AG20443 (cell line): ENCODE measurements at regions not wholly inside any gene's neighbourhood (a gene's known extent, or its start where the extent isn't known, plus 50 kb on each side); places are given as distances from the start of the nearest gene placed in this dataset.

Experiments used
- DNase-seq: peaks from one replicate; pipeline ENCODE4 v3.0.0; 2012; ENCODE audit warnings: low spot score, mixed read lengths

DNA sequence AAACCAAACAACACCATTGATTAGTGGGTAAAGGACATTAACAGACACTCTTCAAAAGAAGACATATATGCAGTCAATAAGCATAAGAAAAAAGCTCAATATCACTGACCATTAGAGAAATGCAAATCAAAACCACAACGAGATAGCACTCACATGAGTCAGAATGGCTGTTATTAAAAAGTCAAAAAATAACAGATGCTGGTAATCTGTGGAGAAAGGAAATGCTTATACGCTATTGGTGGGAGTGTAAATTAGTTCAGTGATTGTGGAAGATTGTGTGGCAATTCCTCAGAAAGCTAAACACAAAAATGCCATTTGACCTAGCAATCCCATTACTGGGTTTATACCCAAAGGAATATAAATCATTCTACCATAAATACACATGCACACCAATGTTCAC is 182.6 kb downstream of the TRPC6 start:
- DNase-seq: no peak

- DNase-seq: no peak
Observed at GRCh38 chr11:101397979-101398378, 185.8 kb downstream of the TRPC6 start.

- peak; percentile 17 for DNase-seq
Observed at GRCh38 chr11:101390539-101390938, 193.3 kb downstream of the TRPC6 start.

GRCh38 chr11:101369835-101370234 is 214.0 kb downstream of the TRPC6 start:
- no peak for DNase-seq

DNA sequence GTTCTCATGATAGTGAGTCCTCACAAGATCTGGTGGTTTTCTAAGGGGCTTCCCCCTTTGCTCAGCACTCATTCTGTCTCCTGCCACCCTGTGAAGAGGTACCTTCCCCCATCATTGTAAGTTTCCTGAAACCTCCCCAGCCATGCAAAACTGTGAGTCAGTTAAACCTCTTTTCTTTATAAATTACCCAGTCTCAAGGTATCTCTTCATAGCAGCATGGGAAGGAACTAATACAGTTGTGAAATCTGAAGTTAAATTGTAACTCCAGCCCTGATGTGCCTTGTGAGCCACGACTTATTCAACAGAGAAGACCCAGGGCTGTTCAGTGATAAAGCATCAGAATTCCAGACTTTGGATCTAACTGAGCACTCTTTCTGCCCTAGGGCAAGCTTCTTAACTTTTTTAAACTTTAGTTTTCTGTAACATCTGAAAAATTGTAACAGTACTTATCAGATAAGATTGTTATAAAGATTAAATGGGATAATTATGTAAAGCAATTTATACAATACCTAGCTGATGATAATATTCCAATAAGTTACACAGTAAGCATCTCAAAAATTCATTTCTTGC is 220.0 kb downstream of the TRPC6 start:
- DNase-seq: no peak

DNA sequence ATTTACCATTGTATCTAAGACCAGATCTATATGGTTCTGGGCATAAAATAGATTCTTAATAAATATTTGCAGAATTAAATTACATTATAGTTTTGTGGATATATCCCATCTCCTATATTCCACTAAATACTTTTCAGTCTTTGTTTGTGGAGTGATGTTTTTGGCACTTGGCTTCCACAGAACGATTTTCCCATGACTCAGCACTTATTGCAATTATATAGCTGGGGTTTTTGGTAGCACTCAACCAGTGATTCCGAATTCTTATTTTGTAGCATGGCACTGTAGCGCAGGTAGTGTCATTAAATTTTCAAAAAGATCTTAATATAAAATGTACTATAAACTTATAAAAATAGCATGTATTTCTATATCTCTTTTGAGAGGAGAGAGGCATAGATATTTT is 221.2 kb downstream of the TRPC6 start:
- no peak for DNase-seq

GRCh38 chr11:101357771-101358170 is 226.0 kb downstream of the TRPC6 start:
- no peak for DNase-seq

GRCh38 chr11:101354801-101355200 is 225.2 kb upstream of the PGR start:
- DNase-seq: no peak

DNA sequence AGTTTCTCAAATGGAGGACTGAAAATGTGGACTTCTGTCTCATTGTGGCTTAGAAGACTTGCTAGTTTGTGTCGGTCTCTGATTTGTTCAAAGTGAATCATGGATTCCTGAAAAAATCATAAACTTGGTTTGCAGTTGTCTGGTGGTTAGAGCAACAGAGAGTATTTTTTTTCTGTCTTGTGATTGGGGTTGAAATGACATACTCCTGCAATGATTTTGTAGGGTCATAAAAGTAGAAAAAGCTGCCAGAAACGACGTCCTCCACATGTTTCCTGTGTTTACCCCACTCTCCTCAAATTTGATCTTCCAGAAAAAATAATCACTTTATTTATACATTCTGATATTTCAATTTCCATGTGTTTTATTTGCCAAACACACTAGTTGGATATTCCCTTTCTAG is 219.2 kb upstream of the PGR start:
- peak; percentile 18 for DNase-seq

- DNase-seq: peak; percentile 65
Observed at GRCh38 chr11:101346591-101346990, 217.0 kb upstream of the PGR start.

- DNase-seq: no peak
Observed at GRCh38 chr11:101345891-101346290, 216.3 kb upstream of the PGR start.

GRCh38 chr11:101342307-101342706 is 212.7 kb upstream of the PGR start:
- no peak for DNase-seq

- no peak for DNase-seq
Observed at GRCh38 chr11:101341578-101341977, 212.0 kb upstream of the PGR start.

GRCh38 chr11:101336858-101337257 is 207.2 kb upstream of the PGR start:
- no peak for DNase-seq

- DNase-seq: no peak
Observed at GRCh38 chr11:101336155-101336554, 206.5 kb upstream of the PGR start.

DNA sequence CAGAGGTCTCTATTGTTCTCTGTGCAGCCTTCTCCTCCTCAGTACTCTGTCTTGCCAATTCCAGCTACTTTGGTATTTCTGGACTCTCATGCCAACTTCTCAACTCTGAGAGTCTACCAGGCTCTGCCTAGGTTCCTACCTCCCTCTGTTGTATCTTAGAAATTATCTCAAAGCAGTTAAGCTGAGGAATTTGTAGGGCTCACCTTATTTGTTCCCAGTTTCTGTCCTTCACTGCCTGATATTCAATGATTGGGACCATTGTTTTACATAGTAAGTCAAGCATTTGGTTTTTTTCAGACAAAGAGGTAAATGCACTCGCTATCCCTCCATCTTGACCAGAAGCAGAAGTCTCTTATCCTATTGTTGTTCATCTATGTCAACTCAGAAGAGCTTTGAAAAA is 205.0 kb upstream of the PGR start:
- no peak for DNase-seq

DNA sequence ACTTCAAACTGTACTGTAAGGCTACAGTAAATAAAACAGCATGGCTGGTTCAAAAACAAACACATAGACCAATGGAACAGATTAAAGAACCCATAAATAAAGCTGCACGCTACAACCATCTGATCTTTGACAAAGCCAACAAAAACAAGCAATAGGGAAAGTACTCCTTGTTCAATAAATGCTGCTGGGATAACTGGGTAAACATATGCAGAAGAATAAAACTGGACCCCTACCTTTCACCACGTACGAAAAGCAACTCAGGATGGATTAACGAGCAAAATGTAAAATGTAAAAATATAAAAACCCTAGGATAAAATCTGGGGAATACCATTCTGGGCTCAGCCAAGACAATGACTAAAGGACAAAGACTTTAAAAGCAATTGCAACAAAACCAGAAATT is 201.8 kb upstream of the PGR start:
- DNase-seq: no peak

GRCh38 chr11:101327908-101328307 is 198.3 kb upstream of the PGR start:
- DNase-seq: no peak

GRCh38 chr11:101326141-101326540 is 196.5 kb upstream of the PGR start:
- DNase-seq: no peak

- no peak for DNase-seq
Observed at GRCh38 chr11:101323997-101324396, 194.4 kb upstream of the PGR start.

- no peak for DNase-seq
Observed at GRCh38 chr11:101321222-101321621, 191.6 kb upstream of the PGR start.

- no peak for DNase-seq
Observed at GRCh38 chr11:101306721-101307120, 177.1 kb upstream of the PGR start.

DNA sequence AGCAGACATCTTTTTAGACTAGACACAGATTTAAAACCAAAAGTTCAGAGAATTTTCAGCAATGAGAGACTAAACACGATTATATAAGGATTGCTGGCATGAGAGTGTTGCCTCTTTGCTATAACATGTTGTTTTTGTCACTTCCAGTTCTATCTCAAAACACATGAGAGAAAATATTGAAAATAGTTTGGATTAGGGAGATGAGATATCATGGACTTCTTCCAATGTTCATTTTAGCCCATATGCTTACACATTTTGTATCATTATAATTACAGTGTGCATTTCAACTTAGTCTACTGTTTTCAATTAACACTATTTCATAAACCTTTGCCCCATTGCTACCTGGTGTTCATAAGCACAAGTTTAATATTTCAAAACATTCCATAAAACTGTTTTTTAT is 175.9 kb upstream of the PGR start:
- no peak for DNase-seq

- DNase-seq: no peak
Observed at GRCh38 chr11:101299210-101299609, 169.6 kb upstream of the PGR start.

GRCh38 chr11:101296896-101297295 is 167.3 kb upstream of the PGR start:
- DNase-seq: no peak
